ENCODE measurements at regions not wholly inside any gene's neighbourhood (a gene's known extent, or its start where the extent isn't known, plus 50 kb on each side); places are given as distances from the start of the nearest gene placed in this dataset.

DNA sequence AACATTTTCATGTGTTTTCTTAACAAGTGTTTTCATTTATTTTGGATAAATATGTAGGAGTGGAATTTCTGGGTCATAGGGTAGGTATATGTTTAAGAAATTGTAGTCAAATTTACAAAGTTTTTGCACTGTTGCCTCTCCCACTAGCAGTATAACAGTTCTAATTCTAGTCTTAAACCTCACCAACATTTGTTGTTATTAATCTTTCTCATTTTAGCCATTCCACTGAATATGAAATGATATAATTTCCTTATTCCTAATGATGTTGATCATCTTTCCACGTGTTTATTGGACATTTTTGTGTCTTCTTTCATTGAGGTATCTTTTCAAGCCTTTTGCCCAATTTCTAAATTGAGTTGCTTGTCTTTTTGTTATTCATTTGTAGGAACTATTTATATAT, 62.0 kb downstream of the C11orf91 start:
- DNase-seq (ENCODE audit: low read depth): no peak
- TF ChIP-seq CTCF (IDR thresholded peaks at IDR 0.05; ENCODE audit: insufficient read depth, low read length): no peak
- H3K4me3 ChIP-seq (ENCODE audit: low read depth, low read length): no peak overlapping the region

- no peak overlapping the region for H3K4me3 ChIP-seq (ENCODE audit: low read depth, low read length)
- TF ChIP-seq CTCF (IDR thresholded peaks at IDR 0.05; ENCODE audit: insufficient read depth, low read length): no peak
- peak; percentile 28 for DNase-seq (ENCODE audit: low read depth)
These were observed 64.5 kb downstream of the C11orf91 start for GRCh38 chr11:33636104-33636503.

DNA sequence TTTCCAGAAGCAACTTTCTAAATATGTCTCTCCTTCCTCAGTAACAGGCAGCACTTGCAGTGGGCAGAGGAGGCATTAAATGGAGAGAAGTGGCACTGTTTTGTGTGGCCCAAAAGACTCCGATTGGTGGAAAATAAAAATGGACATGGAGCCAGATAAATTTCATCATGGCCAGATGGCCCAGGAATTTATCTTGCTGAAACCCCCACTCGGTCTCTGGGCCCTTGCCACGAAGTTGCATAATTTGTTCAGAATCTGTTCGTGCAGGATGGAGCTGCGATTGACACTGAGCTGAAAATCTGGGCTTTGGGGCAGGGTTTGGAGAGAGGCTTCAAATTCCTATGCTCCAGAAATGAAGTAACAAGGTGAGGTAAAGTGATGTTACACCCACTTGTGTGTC, 65.5 kb downstream of the C11orf91 start:
- no peak overlapping the region for H3K4me3 ChIP-seq (ENCODE audit: low read depth, low read length)
- TF ChIP-seq CTCF (IDR thresholded peaks at IDR 0.05; ENCODE audit: insufficient read depth, low read length): no peak
- peak; percentile 78 for DNase-seq (ENCODE audit: low read depth)

DNA sequence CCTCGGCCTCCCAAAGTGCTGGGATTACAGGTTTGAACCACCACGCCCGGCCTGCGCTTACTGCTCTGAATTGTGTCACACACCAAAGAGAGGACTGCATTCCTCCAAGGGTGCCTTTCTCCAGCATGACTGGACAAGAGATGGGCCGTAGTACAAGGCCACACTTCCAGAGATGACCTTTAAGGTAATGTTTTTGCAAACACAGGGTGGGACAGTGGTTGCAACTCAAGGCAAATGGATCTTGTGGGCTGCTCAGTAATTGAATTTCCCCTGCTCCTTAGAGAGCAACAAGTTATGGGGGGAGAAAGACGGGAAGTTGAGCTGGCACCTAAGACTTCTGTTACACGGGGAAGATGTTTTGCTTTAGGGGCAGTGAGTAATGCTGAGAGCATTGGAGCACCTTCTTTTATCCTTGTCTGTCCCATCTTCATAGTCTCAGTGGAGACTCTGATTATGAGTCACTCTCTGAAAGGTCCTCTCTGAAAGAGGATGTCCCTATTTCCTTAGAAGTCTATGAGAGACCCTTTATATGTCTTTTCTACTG, 66.3 kb downstream of the C11orf91 start:
- TF ChIP-seq CTCF (IDR thresholded peaks at IDR 0.05; ENCODE audit: insufficient read depth, low read length): no peak
- peak; percentile 23 for DNase-seq (ENCODE audit: low read depth)
- H3K4me3 ChIP-seq (ENCODE audit: low read depth, low read length): no peak overlapping the region

DNA sequence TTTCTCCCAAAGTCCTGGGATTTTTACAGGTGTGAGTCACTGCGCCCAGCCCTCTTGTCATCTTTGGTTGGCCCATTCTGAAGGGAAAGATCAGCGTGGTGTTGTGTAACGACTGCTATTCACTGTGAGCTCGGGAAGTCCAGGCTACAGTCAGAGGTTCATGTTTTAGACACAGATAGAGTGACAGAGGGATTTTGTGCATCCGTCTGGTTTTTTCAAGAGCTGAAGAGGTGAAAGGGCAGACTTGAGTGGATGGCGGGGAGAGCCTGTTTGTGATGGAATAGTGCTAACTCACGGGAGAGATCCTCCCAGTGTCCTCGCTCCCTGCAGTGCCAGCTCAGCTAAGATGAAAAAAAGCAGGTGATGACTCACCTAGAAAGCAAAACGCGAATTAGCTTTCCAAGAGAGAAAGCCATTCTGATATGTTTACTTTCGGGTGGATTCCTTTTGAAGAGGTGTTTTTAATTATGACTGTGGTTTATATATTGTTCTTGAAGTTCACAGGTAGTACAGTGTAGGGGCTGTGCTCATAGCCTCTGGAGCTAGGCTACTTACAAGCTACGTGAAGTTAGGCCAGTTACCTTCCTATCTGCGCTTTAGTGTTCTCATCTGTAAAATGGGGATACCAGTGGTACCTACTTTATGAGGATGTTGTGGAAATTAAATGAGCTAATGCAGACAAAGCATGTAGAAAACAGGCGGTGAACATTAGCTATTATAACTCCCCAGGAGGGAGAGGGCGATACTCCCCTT, 67.2 kb downstream of the C11orf91 start:
- DNase-seq (ENCODE audit: low read depth): peak; percentile 25
- TF ChIP-seq CTCF (IDR thresholded peaks at IDR 0.05; ENCODE audit: insufficient read depth, low read length): no peak
- no peak overlapping the region for H3K4me3 ChIP-seq (ENCODE audit: low read depth, low read length)

DNA sequence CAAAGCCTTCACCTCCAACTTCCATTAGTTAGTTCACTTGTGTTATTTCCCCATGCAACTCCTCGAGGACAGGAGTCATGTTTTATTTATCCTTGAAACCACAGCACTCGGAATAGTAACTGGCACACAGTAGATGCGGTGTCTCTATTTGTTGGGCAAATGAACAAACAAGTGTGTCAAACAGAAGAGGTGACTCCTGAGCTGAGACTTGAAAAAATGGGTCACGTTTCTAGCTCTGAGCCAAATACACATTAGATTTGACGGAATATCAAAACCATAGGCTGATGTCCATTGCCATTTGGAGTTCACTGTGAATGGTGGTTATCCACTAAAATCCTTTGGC, 68.9 kb downstream of the C11orf91 start:
- no peak overlapping the region for H3K4me3 ChIP-seq (ENCODE audit: low read depth, low read length)
- TF ChIP-seq CTCF (IDR thresholded peaks at IDR 0.05; ENCODE audit: insufficient read depth, low read length): no peak
- DNase-seq (ENCODE audit: low read depth): no peak

All from fibroblast of the aortic adventitia (primary cell).